ENCODE measurements at regions not wholly inside any gene's neighbourhood (a gene's known extent, or its start where the extent isn't known, plus 50 kb on each side); places are given as distances from the start of the nearest gene placed in this dataset.

DNA sequence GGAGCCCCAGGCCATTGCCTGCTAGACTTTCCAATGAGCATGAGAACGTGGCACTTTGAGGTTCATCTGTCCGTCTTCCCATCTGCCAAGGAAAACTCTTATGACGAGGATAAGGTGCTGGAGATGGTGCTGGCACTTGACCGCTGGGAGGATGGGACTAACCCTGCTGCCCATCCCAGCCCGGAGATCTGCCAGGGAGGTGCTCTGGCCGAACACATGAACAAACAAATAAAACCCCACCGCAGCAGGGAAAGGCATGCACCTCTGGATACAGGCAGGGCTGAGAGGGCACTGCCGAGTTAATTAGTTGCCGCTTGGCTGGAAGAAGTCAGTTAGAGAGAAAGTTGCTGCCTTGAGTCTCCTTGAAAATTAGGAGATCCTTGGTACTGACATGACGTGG lies 308.4 kb downstream of the AJAP1 start:
- DNase-seq (ENCODE audit: low spot score), result no peak

DNA sequence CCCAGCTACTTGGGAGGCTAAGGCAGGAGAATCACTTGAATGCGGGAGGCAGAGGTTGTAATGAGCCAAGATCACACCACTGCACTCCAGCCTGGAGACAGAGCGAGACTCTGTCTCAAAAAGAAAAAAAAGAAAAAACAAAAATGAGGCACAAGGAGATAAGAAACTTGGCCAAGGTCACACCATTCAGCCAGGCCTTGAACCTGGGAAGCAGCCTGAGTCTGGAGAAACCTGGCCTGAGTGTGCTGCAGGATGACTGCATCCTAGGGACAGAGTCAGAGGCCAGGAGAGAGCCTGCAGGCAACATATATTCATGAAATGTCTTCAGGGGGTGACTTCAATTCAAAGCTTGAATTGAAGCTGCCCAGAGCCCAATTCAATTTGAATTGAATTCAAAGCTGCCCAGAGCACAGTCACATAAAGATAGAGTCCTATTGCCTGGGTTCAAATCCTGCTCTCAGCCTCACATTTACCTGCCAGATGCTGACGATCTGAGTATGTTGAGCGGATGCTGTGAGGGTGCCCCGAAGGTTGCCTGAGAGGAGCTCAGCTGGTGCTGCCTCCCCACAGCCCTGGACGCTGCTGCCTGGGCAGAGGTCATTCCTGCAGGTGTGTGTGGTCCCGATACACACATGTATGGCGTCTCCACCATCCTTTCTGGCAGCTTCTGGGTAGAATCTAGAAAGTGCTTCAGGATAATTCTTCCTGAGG lies 307.7 kb downstream of the AJAP1 start:
- DNase-seq (ENCODE audit: low spot score), result no peak

DNA sequence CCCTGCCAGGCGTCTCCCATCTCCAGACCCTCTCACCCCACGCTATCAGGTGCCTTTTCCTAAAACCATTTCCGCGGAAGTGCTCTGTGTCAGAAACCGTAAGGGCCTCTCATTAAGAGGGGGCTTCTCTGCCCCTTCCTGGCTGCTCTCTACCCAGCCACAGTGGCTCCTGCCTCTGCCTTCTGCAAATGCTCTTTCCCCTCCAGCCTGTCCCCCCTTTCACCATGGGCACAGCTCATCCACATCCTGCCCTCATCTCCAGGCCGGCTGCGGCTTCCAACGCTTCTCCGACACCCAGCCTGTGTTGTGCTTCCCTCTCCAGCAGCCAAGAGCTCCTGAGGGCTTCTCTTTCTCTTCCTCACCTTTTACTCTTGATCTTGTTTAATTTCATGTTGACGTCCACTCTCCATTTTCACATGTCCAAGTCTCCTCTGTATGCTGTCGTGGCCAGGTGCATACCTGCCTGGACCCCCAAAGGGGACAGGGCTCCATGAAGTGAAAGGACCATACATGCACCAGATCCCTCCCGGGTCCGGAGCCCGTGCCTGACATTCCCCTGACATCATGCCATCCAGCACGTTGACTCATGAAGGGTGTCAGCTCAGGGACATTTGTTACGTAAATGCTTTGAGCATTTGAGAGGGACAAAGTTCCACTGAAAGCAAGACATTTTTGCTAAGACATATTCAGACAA lies 306.5 kb downstream of the AJAP1 start:
- DNase-seq (ENCODE audit: low spot score), result no peak

DNA sequence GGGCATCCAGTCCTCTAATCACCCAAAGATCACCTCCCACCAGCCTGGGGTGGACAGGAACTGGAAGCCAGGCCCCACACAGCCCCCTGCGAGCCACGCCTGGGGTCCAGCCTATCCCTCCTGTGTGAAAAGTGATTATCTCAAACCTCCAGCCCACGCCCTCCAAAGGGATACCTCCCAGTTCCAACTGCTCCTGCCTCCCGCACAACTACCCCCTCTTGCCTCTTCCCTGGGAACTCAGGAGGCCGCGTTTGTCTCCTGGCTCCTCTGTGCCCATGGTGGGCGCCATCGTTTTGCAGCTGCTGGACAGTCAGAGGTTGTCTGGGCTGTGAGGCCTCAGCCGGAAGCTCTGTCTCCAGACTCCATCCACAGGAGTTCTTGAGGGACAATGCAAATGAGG lies 305.9 kb downstream of the AJAP1 start:
- DNase-seq (ENCODE audit: low spot score), result no peak

DNA sequence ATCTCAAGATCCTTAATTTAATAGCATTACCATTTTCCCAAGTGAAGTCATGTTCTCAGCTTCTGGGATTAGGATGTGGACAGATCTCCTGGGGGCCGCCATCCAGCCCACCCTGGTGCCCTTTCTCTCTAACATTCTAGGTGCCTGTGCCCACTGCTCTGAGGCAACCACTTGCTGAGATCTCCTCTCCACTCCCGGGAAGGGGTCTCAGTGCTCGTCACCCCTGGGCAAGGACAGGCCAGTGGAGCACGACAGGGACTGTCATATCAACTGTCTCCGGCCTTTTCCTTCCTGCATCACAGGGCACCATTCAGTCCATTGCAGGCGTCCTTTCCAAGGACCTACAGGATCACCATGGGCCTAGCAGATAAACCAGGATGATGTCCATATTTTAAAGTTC lies 304.8 kb downstream of the AJAP1 start:
- no peak for DNase-seq (ENCODE audit: low spot score)

DNA sequence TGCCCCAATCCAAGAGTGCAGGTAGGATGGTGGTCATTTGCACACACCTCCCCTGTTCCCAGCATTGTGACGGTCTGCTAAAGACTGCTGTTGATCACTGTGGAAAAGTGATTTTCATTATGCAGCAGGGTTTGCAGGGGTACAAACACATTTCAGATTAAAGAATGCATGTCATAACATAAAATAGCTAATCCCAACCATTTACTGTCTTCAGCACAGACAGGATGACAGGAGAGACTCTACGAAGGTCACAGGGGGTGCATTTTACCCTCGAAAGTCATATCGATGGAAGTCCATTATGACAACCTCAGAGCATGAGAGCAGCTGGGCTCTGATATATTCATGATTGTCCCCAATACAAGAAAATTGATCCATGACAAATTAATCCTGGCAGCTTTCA lies 302.6 kb downstream of the AJAP1 start:
- no peak for DNase-seq (ENCODE audit: low spot score)

DNA sequence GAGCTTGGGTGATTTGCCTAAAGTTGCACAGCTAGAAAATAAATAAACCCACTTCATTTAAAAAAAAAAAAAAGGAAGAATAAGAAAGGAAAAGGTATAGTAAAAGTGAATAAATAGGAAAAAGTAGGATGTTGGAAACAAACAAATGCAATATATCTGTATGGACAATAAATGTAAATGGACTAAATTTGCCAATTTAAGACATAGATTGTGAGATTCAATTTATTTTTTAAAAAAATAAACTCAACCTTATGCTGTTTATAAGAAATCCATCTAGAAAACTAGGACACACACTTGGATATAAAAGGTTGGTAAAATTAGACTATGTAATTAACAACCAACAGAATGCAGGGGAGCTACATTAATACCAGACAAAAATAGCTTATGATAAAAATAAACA lies 300.0 kb downstream of the AJAP1 start:
- no peak for DNase-seq (ENCODE audit: low spot score)

DNA sequence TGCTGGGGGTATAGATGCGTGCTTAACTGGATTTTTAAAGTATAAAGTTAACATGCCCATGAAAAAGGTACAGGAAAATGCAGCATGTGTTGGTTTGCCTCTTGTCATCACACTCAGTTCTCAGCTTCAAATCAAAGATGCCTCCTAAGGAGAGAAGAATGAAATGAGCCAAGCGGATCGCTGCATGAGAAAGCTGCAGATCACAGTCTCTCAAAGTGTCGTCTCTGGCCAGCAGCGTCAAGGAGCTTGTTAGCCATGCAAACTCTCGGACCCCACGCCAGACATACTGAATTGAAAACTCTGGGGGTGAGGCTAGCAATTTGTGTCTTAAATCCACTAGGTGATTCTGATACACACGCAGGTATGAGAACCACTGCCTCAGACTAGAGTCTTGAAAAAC lies 297.2 kb downstream of the AJAP1 start:
- no peak for DNase-seq (ENCODE audit: low spot score)

DNA sequence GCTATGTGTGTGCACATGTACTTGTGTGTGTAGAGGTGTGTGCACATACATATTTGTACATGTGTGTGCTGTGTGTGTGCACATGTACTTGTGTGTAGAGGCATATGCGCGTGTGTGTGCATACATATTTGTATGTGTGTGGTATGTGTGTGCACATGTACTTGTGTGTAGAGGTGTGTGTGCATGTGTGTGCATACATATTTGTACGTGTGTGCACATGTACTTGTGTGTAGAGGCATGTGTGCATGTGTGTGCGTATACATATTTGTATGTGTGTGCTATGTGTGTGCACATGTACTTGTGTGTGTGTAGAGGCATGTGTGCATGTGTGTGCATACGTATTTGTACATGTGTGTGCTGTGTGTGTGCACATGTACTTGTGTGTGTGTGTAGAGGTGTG lies 291.9 kb downstream of the AJAP1 start:
- no peak for DNase-seq (ENCODE audit: low spot score)

DNA sequence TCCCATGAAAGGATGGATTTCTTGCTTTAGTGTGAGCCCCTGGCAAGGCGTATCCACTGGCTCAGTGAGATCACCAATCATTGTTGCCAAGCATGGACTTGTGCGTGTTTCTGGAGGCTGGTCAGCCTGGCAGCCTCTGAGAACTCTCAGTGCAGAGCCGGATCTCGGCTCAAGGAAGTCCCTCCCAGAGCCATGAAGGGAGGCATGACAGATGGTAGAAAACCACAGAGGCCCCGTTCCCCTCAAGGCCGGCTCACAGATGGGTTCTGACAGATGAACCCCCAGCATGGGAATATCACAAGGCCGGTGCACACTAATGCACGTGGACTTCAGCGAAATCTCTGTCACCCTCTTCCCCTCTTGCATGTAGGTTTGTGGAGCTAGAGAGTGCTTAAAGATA lies 290.5 kb downstream of the AJAP1 start:
- no peak for DNase-seq (ENCODE audit: low spot score)

DNA sequence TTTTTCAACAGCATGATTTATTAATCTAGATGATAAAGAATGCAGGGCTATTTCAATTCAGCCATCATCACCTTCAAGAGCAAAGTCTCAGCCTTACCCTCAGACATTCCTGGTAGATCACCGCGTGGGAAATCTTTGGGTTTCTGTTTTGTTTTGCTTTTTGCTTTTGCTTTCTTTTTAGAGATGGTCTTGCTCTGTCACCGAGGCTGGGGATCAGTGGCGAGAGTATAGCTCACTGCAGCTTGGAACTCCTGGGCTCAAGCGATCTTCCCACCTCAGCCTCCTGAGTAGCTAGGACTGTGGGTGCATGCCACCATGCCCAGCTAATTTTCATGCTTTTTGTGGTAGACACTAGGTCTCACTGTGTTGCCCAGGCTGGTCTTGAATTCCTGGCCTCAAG lies 289.7 kb downstream of the AJAP1 start:
- no peak for DNase-seq (ENCODE audit: low spot score)

DNA sequence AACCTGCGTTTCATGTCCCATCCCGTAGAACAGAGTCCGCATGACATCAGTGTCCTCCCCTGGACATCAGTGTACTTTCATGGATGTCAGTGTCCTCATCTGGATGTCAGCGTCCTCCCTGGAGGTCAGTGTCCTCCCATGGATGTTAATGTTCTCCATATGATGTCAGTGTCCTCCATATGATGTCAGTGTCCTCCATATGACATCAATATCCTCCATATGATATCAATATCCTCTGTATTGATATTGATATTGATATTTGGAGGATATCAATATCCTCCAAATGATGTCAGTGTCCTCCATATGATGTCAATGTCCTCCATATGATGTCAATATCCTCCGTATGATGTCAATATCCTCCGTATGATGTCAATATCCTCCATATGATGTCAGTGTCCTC lies 284.9 kb downstream of the AJAP1 start:
- DNase-seq (ENCODE audit: low spot score), result no peak

DNA sequence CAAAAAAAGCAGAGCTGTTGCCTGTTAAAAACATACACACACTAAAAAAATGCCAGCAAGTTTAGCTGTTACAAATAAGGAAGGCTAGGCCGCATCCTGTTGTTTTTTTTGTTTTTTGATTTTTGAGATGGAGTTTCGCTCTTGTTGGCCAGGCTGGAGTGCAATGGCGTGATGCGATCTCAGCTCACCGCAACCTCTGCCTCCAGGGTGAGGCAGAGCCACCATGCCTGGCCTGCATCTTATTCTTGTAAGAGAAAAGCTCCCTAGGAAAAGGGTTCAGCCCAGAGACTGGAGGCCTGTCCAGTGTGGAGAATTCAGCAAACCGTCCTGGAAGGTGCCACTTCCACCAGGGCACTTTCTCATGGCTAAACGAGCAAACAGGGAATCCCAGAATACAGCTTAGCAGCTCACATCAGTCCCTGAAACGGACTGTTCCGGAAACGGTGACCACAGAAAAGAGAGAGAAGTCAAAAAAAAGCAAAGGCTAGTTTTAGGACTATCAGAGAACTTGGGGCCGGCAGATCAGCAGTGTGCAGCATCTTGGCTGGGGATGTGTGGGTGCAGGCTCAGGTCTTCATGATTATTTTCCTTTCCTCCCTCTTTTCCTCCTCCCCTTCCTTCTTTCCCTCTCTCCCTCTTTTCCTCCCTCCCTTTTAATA lies 283.6 kb downstream of the AJAP1 start:
- DNase-seq (ENCODE audit: low spot score), result no peak

DNA sequence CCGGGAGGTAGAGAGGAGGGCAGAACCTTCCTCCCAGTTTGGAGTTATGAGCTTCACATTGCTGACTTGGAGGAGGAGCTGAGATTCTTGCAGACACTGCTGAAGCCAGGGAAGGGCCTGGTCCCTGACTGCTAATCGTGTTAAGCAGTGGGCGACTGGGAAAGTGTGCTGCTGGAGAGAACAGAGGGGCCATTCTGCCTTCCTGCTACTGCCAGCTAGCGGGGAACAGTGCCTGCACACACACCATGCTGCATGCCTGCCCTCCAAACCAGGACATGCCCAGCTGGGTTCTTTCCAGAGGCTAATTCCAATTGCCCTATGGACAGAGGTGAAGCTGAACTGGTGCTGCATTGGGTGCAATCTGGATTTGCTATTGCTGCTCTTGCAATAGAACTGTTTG lies 281.4 kb downstream of the AJAP1 start:
- DNase-seq (ENCODE audit: low spot score), result no peak

DNA sequence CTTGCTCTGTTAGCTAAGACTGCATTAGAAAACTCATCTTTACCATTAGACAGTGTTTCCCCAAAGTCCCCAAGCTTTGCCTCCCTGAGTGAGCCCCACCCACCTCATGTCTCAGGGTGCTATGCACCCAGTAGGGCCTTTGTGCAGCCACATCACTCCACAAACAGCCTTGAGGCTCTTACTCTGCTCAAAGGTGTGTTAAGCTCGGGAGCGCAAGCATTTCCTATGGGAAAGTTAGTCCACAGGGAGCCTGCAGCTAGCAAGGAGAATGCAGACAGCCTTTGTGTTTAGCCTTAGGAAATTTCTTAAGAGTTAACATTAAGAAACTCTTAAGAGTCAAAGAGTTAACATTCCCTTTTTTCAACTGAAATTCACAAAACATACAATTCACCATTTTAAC lies 278.8 kb downstream of the AJAP1 start:
- DNase-seq (ENCODE audit: low spot score), result no peak

DNA sequence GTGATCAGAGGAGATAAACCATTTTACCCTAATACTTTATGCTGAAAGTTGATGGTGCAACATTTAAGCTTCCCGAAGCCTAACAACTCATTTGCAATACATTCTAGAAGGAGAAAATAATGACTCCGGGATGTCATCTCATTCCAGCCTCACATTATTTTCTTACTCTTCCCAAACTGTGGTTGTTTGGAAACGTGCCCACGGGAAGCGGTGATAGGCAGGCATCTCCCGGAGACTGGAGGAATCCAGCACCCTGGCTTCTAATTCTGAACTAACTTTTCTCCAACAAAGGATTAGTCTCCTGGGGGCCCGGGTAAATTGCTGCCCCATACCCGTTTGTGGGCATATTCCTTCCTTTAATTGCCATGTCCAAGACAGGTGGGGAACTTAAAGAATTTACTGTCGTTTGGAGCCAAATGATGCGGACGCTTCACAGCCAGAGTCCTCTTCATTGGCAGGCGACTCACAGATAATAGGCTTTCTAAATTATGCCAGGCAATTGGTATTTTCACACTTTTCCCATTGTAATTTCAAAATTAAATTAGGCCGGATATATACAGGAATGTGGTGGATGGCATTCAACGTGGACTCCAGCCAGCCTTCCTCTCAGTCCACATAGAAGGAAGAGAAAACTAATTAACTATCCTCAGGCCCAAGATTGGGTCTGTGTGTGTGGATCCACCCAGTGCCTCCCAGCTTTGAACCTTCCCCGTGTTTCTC lies 278.1 kb downstream of the AJAP1 start:
- no peak for DNase-seq (ENCODE audit: low spot score)

DNA sequence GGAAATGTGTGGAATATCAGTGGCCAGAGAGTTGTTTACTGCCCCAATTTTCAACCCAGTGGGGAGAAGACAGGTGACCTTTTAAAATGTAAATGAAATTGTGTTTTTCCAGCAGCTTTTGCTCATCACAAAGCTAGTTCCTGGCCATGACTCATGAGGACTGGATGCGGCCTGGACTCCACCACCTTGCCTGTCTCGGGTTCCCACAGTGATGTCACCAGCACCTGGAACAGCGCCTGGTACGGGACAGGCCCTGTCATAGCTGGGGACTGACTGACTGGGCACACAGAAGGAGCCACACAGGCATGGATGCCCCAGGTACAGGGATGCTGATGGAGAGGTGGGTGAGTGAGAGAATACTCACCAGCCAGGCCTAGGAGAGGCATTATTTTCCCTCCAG lies 277.1 kb downstream of the AJAP1 start:
- no peak for DNase-seq (ENCODE audit: low spot score)

DNA sequence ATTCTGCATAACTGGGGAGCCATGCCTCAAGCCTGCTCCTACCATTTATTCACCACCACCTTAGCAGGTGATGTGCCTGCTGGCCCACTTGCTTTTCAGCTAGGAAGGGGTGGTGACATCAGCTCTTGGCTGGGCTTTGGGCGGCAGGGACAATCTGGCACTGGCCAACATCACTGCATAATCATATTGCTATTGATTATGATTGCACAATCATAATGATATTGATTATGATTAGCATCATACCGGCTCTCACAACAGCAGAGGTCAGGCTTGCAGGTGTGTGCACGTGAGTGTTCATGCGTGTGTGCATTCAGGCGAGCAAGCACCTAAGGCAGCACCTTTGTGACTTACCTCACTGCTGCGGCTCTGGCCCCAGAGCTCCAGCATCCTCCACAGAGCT lies 273.8 kb downstream of the AJAP1 start:
- DNase-seq (ENCODE audit: low spot score), result no peak

DNA sequence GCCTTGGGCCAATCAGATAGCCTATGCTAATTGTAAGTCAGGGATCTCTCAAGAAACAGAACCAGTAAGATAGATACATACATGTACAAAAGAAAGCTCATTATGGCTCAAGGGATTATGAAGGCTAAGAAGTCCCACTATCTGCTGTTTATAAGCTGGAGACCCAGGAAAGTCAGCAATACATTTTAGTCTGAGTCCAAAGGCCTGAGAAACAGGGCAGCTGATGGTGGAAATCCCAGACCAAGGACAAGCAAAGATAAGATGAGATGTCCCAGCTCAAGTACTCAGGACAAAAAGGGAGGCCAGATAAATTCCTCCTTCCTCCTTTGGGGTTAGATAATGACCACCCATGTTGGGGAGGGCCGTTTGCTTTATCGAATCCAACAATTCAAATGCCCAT lies 269.9 kb downstream of the AJAP1 start:
- DNase-seq (ENCODE audit: low spot score), result no peak

DNA sequence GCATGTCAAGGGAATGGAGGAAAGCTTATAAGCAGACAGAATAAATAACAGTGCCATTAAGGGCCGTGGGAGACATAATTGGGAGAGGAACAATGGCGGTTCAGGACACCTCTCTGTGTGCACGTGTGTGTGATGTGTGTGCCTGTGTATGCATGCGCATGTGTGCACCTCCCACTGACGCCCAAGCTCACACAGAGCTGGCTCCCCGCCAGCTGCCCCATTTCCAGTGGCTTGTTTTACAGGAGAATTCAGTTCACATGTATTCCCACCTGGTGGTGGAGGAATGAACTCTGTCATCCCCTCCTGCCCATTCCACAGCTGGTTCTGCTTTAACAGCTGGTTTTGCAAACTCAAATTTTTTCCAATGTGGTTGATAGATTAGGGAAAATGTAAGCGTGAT lies 262.2 kb downstream of the AJAP1 start:
- DNase-seq (ENCODE audit: low spot score), result no peak

DNA sequence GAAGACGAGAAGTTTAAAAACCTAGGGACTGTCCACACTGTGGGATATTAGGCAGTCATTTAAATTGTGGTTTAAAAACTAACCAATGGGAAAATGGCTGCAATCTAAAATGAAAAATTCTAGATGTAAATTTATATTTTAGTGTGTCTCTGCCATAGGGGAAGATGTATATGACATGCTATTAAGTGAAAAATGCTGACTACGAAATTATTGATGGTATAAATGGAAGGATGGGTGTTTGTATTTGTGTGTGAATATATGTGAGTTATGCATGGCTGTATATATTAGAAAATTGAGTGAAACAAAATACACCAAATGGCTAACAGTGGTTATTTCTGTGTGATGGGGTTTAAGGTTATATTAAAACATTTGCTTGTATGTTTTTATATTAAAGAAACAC lies 260.7 kb downstream of the AJAP1 start:
- DNase-seq (ENCODE audit: low spot score), result no peak

DNA sequence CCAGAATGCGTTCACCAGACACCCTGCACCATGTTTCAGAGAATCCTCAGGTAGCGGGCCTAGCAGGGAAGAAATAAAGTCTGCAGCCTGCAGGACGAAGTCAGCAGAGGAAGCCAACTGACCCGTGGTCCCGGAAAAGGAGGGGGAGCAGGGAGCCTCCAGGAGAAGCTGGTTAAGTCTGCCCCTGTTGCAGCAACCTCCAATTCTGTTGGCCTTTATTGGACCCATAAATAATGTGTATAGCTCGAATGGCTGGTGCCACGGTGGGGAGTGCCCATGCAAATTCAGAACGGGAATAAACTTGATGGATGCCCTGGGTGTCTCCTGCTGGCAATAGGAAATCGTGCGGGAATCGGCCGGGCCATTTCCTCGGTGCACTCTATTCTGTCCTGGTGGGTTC lies 254.1 kb downstream of the AJAP1 start:
- no peak for DNase-seq (ENCODE audit: low spot score)

DNA sequence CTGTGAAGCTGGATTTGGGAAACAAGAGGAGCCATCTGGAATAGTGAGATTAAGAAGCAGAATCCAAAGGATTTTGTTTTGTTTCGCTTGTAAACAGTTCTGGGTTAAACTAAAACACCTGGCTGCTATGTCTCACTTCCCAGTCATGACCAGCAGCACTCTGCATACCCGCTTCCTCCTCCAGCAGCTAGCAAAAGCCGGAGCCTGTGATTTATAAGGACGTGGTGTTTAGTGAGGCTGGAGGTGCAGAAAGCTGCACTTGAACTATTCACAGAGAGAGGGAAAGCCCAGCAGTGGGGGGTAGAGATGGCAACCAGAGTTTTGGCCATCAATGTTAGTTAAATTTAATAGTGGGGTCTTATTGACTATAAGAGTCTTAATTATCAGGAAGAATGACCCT lies 240.2 kb downstream of the AJAP1 start:
- DNase-seq (ENCODE audit: low spot score), result no peak
